ENCODE measurements at regions not wholly inside any gene's neighbourhood (a gene's known extent, or its start where the extent isn't known, plus 50 kb on each side); places are given as distances from the start of the nearest gene placed in this dataset.
"Not testable (repeated sequence)": the region's sequence is repeated elsewhere in the genome, so short reads cannot be mapped to it uniquely, and the experiment has no call there.

DNA sequence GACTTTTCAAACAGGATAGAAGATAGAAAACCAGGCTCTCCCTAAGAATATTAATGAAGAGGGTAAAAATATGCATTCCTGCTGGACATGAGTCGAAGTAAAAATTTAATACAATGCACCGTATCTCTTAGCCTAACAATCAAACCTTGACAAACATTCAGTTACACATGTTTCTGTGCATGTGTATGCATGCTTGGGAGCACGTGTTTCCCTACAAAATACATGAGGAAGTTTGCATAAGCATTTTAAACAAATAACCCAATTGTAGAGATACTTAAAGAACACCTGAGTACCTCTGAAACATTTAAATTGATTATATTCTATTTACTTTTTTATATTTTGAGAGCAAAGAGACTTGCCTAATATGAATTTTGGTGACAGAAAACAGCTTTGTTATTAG, 1763.7 kb upstream of the SEL1L start:
- Histone ChIP-seq H3K9me3 (ENCODE audit: low read depth) (no peaks in the 10 kb centered on the region), H3K79me2 (no peaks in the 10 kb centered on the region), H3K36me3 (replicated peaks; ENCODE audit: insufficient read depth, low read depth) (no peaks in the 10 kb centered on the region), H3K27ac (no peak overlapping the region), H3K9me2 (replicated peaks; ENCODE audit: insufficient read depth) (no peaks in the 10 kb centered on the region), H4K20me1 (ENCODE audit: insufficient read depth, poor library complexity, severe bottlenecking) (no peaks in the 10 kb centered on the region), H2AFZ (no peak overlapping the region), H3K4me3 (no peak overlapping the region), H3K4me2 (no peak overlapping the region), H3K27me3 (no peaks in the 10 kb centered on the region), H3K4me1 (ENCODE audit: insufficient read depth) (no peaks in the 10 kb centered on the region)
- 90% methylated on average over 3 of the region's 3 CpGs for WGBS (ENCODE audit: low lambda C conversion rate, missing lambda C conversion rate)
- no peak for DNase-seq (ENCODE audit: low spot score)
- TF ChIP-seq EZH2 (IDR thresholded peaks at IDR 0.05; ENCODE audit: borderline replicate concordance) (no peak), EZH2phosphoT487 (IDR thresholded peaks at IDR 0.05; ENCODE audit: low read depth, severe bottlenecking, unreplicated experiment) (no peak)
- TF ChIP-seq, protein P1, sequence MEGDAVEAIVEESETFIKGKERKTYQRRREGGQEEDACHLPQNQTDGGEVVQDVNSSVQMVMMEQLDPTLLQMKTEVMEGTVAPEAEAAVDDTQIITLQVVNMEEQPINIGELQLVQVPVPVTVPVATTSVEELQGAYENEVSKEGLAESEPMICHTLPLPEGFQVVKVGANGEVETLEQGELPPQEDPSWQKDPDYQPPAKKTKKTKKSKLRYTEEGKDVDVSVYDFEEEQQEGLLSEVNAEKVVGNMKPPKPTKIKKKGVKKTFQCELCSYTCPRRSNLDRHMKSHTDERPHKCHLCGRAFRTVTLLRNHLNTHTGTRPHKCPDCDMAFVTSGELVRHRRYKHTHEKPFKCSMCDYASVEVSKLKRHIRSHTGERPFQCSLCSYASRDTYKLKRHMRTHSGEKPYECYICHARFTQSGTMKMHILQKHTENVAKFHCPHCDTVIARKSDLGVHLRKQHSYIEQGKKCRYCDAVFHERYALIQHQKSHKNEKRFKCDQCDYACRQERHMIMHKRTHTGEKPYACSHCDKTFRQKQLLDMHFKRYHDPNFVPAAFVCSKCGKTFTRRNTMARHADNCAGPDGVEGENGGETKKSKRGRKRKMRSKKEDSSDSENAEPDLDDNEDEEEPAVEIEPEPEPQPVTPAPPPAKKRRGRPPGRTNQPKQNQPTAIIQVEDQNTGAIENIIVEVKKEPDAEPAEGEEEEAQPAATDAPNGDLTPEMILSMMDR (IDR thresholded peaks at IDR 0.05; ENCODE audit: poor library complexity) = no peak

GRCh38 chr14:83298016-83298415, 1764.4 kb upstream of the SEL1L start:
- not testable (repeated sequence) for H3K9me2 ChIP-seq (replicated peaks; ENCODE audit: insufficient read depth); DNase-seq (ENCODE audit: low spot score); H2AFZ ChIP-seq; H3K27me3 ChIP-seq; H4K20me1 ChIP-seq (ENCODE audit: insufficient read depth, poor library complexity, severe bottlenecking); H3K4me2 ChIP-seq; H3K9me3 ChIP-seq (ENCODE audit: low read depth); H3K27ac ChIP-seq; H3K4me1 ChIP-seq (ENCODE audit: insufficient read depth); H3K36me3 ChIP-seq (replicated peaks; ENCODE audit: insufficient read depth, low read depth); H3K79me2 ChIP-seq; H3K4me3 ChIP-seq
- WGBS (ENCODE audit: low lambda C conversion rate, missing lambda C conversion rate) = 92% methylated on average over 2 of the region's 2 CpGs

- Histone ChIP-seq H3K36me3 (replicated peaks; ENCODE audit: insufficient read depth, low read depth) (no peaks in the 10 kb centered on the region), H3K9me2 (replicated peaks; ENCODE audit: insufficient read depth) (no peaks in the 10 kb centered on the region), H3K27me3 (no peaks in the 10 kb centered on the region), H3K27ac (no peak overlapping the region), H4K20me1 (ENCODE audit: insufficient read depth, poor library complexity, severe bottlenecking) (no peaks in the 10 kb centered on the region), H2AFZ (no peak overlapping the region), H3K79me2 (no peaks in the 10 kb centered on the region), H3K4me1 (ENCODE audit: insufficient read depth) (no peaks in the 10 kb centered on the region), H3K4me2 (no peak overlapping the region), H3K4me3 (no peak overlapping the region), H3K9me3 (ENCODE audit: low read depth) (no peaks in the 10 kb centered on the region)
- TF ChIP-seq EZH2phosphoT487 (IDR thresholded peaks at IDR 0.05; ENCODE audit: low read depth, severe bottlenecking, unreplicated experiment) = no peak
- TF ChIP-seq, protein P1 (IDR thresholded peaks at IDR 0.05; ENCODE audit: poor library complexity) = peak; percentile 88
- 48% methylated on average over 1 of the region's 1 CpG for WGBS (ENCODE audit: low lambda C conversion rate, missing lambda C conversion rate)
- peak; percentile 60 for DNase-seq (ENCODE audit: low spot score)
These were observed 1766.9 kb upstream of the SEL1L start for GRCh38 chr14:83300476-83301064.

- no peaks in the 10 kb centered on the region for H3K36me3 ChIP-seq (replicated peaks; ENCODE audit: insufficient read depth, low read depth)
- H3K9me3 ChIP-seq (ENCODE audit: low read depth) = no peaks in the 10 kb centered on the region
- H3K79me2 ChIP-seq = no peaks in the 10 kb centered on the region
- no peaks in the 10 kb centered on the region for H3K27me3 ChIP-seq
- H3K4me2 ChIP-seq = no peak overlapping the region
- no peaks in the 10 kb centered on the region for H3K4me1 ChIP-seq (ENCODE audit: insufficient read depth)
- WGBS (ENCODE audit: low lambda C conversion rate, missing lambda C conversion rate) = 76% methylated on average over 3 of the region's 3 CpGs
- no peak overlapping the region for H3K27ac ChIP-seq
- H3K9me2 ChIP-seq (replicated peaks; ENCODE audit: insufficient read depth) = no peaks in the 10 kb centered on the region
- DNase-seq (ENCODE audit: low spot score) = no peak
- no peak overlapping the region for H3K4me3 ChIP-seq
- no peak overlapping the region for H2AFZ ChIP-seq
- TF ChIP-seq EZH2 (IDR thresholded peaks at IDR 0.05; ENCODE audit: borderline replicate concordance) = no peak
- no peak for TF ChIP-seq EZH2phosphoT487 (IDR thresholded peaks at IDR 0.05; ENCODE audit: low read depth, severe bottlenecking, unreplicated experiment)
- TF ChIP-seq, protein P1 (IDR thresholded peaks at IDR 0.05; ENCODE audit: poor library complexity) = no peak
- no peaks in the 10 kb centered on the region for H4K20me1 ChIP-seq (ENCODE audit: insufficient read depth, poor library complexity, severe bottlenecking)
These were observed 1768.1 kb upstream of the SEL1L start for GRCh38 chr14:83301791-83302190.
